Heart left ventricle (tissue), 16 donors: ENCODE measurements at regions not wholly inside any gene's neighbourhood (a gene's known extent, or its start where the extent isn't known, plus 50 kb on each side); places are given as distances from the start of the nearest gene placed in this dataset.

Experiments
- ATAC-seq, 4 donors: fragments of 200-7000 bp; cut with Tn5 transposase; one replicate each; pipeline ENCODE4 v1.9.1; 2020 to 2022; ENCODE audit warnings: moderate library complexity in 4 of 4, mild to moderate bottlenecking in 3 of 4, moderate number of reproducible peaks in 1 of 4
- DNase-seq, 5 donors: peaks; one replicate each; pipeline ENCODE4 v3.0.0-alpha.2; 2020
- H3K27ac ChIP-seq, 12 donors: fragments of 200-600 bp; sonication (generic) in 4 of 12; one replicate each; pipeline versions ENCODE4 v1.5.0 to v1.8.0; 2016 to 2022; ENCODE audit warnings: mild to moderate bottlenecking in 2 of 12
- H3K27me3 ChIP-seq, 9 donors: fragments of 200-600 bp; sonication (generic) in 2 of 9; one replicate each; pipeline versions ENCODE4 v1.5.1 to v1.8.0; 2016 to 2022; ENCODE audit warnings: mild to moderate bottlenecking in 3 of 9
- H3K36me3 ChIP-seq, 9 donors: fragments of 200-600 bp; sonication (generic) in 2 of 9; one replicate each; pipeline versions ENCODE4 v1.5.0 to v1.8.0; 2018 to 2022; ENCODE audit warnings: mild to moderate bottlenecking in 2 of 9
- H3K4me1 ChIP-seq, 12 donors: fragments of 200-600 bp; sonication (generic) in 4 of 12; one replicate each; pipeline versions ENCODE4 v1.5.0 to v1.8.0; 2016 to 2022; ENCODE audit warnings: mild to moderate bottlenecking in 3 of 12
- H3K4me3 ChIP-seq, 12 donors: fragments of 200-600 bp; sonication (generic) in 4 of 12; one replicate each; pipeline versions ENCODE4 v1.5.0 to v1.8.0; 2017 to 2022; ENCODE audit warnings: mild to moderate bottlenecking in 9 of 12, moderate library complexity in 4 of 12
- H3K9me3 ChIP-seq, 12 donors: fragments of 200-600 bp; sonication (generic) in 4 of 12; one replicate each; pipeline versions ENCODE4 v1.5.0 to v1.8.0; 2016 to 2022; ENCODE audit warnings: mild to moderate bottlenecking in 1 of 12
- POLR2A ChIP-seq, 2 donors: fragments of 450-650 bp; IDR thresholded peaks; one replicate each; pipeline ENCODE4 v1.6.1; 2017; ENCODE audit warnings: antibody characterized with exemption in 2 of 2, mild to moderate bottlenecking in 2 of 2, moderate library complexity in 2 of 2
- WGBS, 4 donors: extraction: QIAGEN DNeasy Blood & Tissue Kit in 2 of 4; methylation state at CpG; one replicate each; pipeline versions ENCODE4 v1.1.5 to v1.1.7; 2013 to 2018; 5-methylcytosine and 5-hydroxymethylcytosine counted together
- intact Hi-C, 10 donors: fragments of 100-400 bp; cut with DNase I; formaldehyde crosslinking; loops; one replicate each; pipeline versions ENCODE4 v1.11.1 to v1.14.2; 2022
- TF ChIP-seq, protein P1 (sequence below), 12 donors: fragments of 200-600 bp; sonication (generic) in 4 of 12; IDR thresholded peaks; one replicate each; pipeline versions ENCODE4 v1.5.0 to v1.8.0; 2018 to 2022; ENCODE audit warnings: antibody characterized with exemption in 12 of 12, mild to moderate bottlenecking in 5 of 12
- donor health status: ischemic (EF 13 %, LVEDD 7.1; RV severe dilation, severe dysfunction).
- donor health status: healthy with polysubstance abuse.
- donor health status: DM: no; HTN: yes; CAD: no.
- donor health status: DM: no; HTN: no; CAD: no.
- donor health status: ischemic (EF 25% LVEDD 6.9; RV normal size, moderate dysfunction).
- donor health status: ischemic (EF 25% LVEDD 5.7; RV mildly dilated, moderate dysfunction).
- donor health status: healthy.
- donor health status: DM: yes; HTN: yes; CAD: no.
- donor health status: ischemic (EF 35%, LVEDD 5.7; RV mildly dilated, moderate dysfunction).
- donor health status: nonischemic (EF 11% LVEDD 7.7; RV severe dilation, severe dysfunction).
- donor health status: DM: yes; HTN: yes; CAD: no.
- donor health status: PGD.
- donor health status: ischemic (EF 29% LVEDD 5.4; RV normal size, mild dysfunction).
- donor health status: nonischemic (EF 23%, LVEDD 6.1; RV moderate dilation, normal function).

DNA sequence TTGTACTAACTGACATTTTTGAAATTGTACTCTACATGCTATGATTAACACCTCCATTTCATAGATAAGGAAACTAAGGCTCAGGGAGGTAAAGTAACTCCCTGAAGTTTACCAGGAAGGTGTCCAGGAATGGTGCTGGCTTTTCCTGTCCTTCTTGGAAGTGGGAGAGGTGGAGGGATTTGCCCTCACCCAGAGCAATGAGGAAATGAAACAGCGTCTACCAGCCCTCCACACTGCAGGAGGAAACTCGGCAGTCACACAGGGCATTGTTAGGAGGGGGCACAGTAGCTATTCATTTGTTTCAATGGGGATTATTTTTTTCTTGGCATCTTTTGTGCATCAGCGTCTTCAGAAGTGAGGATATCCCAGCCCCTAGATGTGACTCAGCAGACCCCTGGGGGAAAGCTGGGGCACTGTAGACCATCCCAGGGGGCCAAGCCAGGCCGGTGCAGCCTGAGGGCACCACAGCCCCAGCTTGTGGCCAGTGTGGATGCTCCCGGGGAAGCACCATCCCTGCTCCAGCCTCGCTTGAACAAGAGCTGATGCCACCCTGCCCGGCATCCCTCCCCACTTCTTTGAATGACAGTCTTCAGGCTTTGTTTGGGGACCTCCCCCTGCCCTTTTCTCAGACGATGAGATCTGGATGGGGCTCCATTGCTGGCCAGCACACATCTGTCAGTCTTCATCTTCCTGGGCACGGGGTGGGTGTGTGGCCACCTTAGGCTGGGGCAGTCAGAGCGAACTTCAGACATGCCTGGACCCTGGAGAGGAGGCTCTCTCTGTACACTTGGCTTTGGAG is 224.4 kb upstream of the PMEPA1 start:
- intact Hi-C loops, result no loop called here
- no peak for TF ChIP-seq POLR2A (IDR thresholded peaks at IDR 0.05)
- TF ChIP-seq, protein P1, sequence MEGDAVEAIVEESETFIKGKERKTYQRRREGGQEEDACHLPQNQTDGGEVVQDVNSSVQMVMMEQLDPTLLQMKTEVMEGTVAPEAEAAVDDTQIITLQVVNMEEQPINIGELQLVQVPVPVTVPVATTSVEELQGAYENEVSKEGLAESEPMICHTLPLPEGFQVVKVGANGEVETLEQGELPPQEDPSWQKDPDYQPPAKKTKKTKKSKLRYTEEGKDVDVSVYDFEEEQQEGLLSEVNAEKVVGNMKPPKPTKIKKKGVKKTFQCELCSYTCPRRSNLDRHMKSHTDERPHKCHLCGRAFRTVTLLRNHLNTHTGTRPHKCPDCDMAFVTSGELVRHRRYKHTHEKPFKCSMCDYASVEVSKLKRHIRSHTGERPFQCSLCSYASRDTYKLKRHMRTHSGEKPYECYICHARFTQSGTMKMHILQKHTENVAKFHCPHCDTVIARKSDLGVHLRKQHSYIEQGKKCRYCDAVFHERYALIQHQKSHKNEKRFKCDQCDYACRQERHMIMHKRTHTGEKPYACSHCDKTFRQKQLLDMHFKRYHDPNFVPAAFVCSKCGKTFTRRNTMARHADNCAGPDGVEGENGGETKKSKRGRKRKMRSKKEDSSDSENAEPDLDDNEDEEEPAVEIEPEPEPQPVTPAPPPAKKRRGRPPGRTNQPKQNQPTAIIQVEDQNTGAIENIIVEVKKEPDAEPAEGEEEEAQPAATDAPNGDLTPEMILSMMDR (IDR thresholded peaks at IDR 0.05), result no peak
- H3K4me1 ChIP-seq, result peaks cover 0 to 23% (median 4%) of the 10 kb centered on the region in 12 donors
- no peaks in the 10 kb centered on the region for H3K27me3 ChIP-seq
- H3K36me3 ChIP-seq, result no peaks in the 10 kb centered on the region
- DNase-seq (no peak), ATAC-seq (no peak)
- no peak overlapping the region for H3K27ac ChIP-seq
- 68 to 81% (median 74%) methylated on average over 8 to 10 of the region's 10 CpGs for WGBS, 4 donors
- H3K4me3 ChIP-seq, result no peak overlapping the region
- H3K9me3 ChIP-seq, result peaks cover 0 to 5% (median 0%) of the 10 kb centered on the region in 12 donors

DNA sequence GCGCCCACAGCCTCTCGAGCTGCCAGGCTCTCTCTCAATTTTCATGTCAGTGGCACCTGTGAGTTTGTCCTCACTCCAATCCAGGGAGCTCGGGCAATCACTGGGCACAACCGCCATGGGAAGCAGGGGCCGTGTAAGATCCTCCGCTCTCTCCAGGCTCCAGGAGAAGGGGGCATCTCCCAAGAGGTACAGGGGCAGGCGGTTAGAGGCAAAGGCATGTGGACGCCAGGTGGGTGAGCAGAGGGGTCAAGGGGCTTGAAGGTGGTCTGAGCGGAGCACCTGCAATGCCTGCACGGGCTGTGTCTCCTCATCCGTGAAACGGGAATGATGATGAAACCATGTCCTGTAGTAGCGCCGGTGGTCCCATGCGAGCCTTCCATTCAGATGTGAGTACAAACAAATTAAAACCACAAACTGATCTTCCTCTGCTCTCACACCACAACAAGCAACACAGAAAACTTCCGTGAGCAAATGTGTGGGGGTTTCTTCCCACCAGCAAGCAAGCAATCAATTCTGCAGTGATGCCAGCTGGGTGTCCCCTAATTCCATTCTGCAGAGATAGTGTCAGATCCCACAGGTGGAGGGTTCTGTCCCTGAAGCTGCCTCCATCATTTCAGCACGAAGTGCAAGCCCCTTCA is 222.5 kb upstream of the PMEPA1 start:
- no peak for ATAC-seq
- no peak for TF ChIP-seq POLR2A (IDR thresholded peaks at IDR 0.05)
- TF ChIP-seq, protein P1 (IDR thresholded peaks at IDR 0.05), result no peak
- no peak for DNase-seq
- intact Hi-C loops, result no loop called here
- Histone ChIP-seq H3K9me3 (peaks cover 0 to 8% (median 0%) of the 10 kb centered on the region in 12 donors), H3K36me3 (no peaks in the 10 kb centered on the region), H3K27me3 (no peaks in the 10 kb centered on the region), H3K27ac (no peak overlapping the region), H3K4me3 (no peak overlapping the region), H3K4me1 (peaks cover 0 to 4% (median 0%) of the 10 kb centered on the region in 12 donors)
- whole genome bisulfite sequencing, 4 donors, result 88 to 92% (median 89%) methylated on average over 17 of the region's 17 CpGs

DNA sequence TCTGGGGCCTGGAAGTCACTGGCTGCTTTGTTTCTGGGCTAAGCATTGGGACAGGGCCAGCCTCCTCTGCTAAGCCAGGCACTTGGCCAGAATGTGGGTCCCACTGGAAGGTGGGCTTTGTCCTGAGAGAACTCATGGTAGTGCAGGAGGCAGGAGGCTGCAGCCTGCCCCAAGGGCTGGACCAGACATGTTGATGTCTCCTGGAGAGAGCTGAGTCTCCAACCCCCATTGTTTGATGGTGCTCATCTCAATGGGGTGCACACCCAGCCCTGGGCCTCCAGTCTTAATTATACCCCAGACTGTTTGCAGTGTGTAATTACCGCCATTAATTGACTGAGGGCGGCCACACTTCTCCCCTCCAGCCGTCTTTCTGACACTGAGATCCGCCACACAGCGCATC is 220.5 kb upstream of the PMEPA1 start:
- no peak for ATAC-seq
- DNase-seq, result no peak
- no peak for TF ChIP-seq POLR2A (IDR thresholded peaks at IDR 0.05)
- TF ChIP-seq, protein P1 (IDR thresholded peaks at IDR 0.05), result no peak
- no peak overlapping the region for H3K4me3 ChIP-seq
- H3K4me1 ChIP-seq, result peaks cover 0 to 2% (median 0%) of the 10 kb centered on the region in 12 donors
- no peak overlapping the region for H3K27ac ChIP-seq
- WGBS, 4 donors, result 78 to 90% (median 87%) methylated on average over 5 of the region's 5 CpGs
- H3K9me3 ChIP-seq, result peaks cover 0 to 20% (median 5%) of the 10 kb centered on the region in 12 donors
- no peaks in the 10 kb centered on the region for H3K36me3 ChIP-seq
- intact Hi-C loops, result no loop called here
- H3K27me3 ChIP-seq, result no peaks in the 10 kb centered on the region
